Upper lobe of left lung (tissue), 4 donors: ENCODE measurements at regions not wholly inside any gene's neighbourhood (a gene's known extent, or its start where the extent isn't known, plus 50 kb on each side); places are given as distances from the start of the nearest gene placed in this dataset.

Experiments
- CTCF ChIP-seq, 6 experiments: fragments of 450-650 bp in 4 of 6; fragments of 200-600 bp in 2 of 6; sonication (generic) in 2 of 6; IDR thresholded peaks; one replicate each; pipeline ENCODE4 v1.5.1; 2016 to 2019; ENCODE audit warnings: antibody characterized with exemption in 6 of 6
- EP300 ChIP-seq, 4 donors: sonication (generic); formaldehyde crosslinking; IDR thresholded peaks; one replicate each; pipeline ENCODE4 v1.5.1; 2017; ENCODE audit warnings: antibody characterized with exemption in 4 of 4, control low read depth in 2 of 4
- POLR2A ChIP-seq, 4 donors: fragments of 450-650 bp; IDR thresholded peaks; one replicate each; pipeline ENCODE4 v1.5.1; 2016 to 2017; ENCODE audit warnings: antibody characterized with exemption in 4 of 4, mild to moderate bottlenecking in 2 of 4
- POLR2AphosphoS5 ChIP-seq, 2 donors: sonication (generic); formaldehyde crosslinking; IDR thresholded peaks; one replicate each; pipeline ENCODE4 v1.5.1; 2017; ENCODE audit warnings: antibody characterized with exemption in 2 of 2

DNA sequence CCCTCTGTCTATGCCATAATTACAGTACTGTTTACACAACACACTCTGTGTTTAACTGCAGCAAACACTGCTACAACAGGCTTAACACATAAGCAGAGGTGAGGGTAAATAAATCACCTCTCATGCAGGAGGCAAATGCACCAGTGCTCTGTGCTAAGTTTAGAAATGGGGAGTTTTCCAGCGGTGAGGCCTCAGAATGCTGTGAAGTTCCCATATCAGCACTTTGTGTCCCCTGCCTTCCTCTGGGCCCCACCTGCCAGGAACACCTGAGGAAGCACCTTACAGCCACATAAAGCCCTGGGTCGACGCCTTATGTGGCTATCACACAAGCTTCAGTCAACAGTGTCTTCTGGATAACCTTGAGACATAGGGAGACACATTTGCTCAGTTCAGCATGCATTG, 304.5 kb downstream of the HAPSTR1 start:
- TF ChIP-seq CTCF (IDR thresholded peaks at IDR 0.05) (no peak), EP300 (IDR thresholded peaks at IDR 0.05) (no peak), POLR2A (IDR thresholded peaks at IDR 0.05) (no peak), POLR2AphosphoS5 (IDR thresholded peaks at IDR 0.05) (no peak)
